Renal cortical epithelial cell (primary cell): ENCODE measurements at regions not wholly inside any gene's neighbourhood (a gene's known extent, or its start where the extent isn't known, plus 50 kb on each side); places are given as distances from the start of the nearest gene placed in this dataset.
"Not testable (repeated sequence)": the region's sequence is repeated elsewhere in the genome, so short reads cannot be mapped to it uniquely, and the experiment has no call there.

Experiments used
- DNase-seq: peaks from one replicate; pipeline ENCODE4 v3.0.0-alpha.2; 2011; ENCODE audit warnings: low read depth

DNA sequence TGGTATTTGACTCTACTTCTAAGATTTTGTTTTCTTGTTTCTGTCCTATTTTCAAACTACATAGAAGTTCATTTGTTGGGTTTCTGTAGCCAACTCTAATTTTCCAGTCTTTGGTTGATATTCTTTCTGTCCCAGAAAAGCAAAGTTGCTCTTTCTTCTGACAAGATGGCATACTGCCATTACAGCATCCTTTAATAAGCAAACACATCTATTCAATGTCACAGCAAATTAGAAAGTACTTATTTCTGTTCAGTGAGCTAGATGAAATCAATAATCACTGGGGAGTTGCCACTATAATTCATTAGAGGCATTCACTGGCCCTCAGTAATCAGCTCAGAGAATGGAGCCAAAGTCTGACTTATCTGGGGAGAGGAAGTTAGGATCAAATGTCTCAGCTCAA is 1258.0 kb upstream of the IGFBP7 start:
- no peak for DNase-seq

DNA sequence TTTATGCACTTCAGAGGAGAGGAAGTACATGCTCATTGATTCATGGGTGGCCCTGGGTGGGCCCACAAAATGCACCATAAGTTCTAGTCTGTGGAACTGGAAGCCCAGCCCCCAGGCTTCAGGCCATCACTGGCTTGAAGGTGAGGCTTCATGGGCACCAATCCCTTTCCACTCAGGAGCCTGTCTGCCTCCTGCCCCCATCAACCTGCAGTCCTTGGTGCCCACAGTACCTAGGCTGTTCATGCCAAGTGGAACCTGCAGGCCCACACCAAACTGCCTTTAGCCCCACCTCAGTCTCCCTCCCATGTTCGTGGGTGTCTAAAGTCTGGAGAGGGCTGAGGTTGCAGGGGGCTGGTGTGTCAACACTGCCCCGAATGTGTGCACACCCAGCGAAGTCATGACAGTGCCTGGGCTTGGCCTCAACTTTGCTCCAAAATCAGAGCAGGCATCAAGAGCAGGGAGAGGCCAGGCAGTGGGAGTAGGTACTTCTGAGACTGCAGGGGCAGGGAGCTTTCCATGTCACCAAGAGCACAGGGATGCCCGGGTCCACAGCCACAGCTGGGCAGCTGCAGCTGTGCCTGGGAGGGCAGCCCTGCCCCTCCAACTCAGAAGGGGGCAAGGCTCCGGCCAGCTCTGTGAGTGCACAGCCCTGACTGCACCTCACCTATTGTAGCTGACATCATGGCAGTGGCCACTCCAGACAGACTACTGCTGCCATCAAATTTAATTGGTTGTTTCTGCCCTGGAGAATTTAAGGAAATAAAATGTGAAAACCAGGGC is 1250.4 kb upstream of the IGFBP7 start:
- DNase-seq: no peak

DNA sequence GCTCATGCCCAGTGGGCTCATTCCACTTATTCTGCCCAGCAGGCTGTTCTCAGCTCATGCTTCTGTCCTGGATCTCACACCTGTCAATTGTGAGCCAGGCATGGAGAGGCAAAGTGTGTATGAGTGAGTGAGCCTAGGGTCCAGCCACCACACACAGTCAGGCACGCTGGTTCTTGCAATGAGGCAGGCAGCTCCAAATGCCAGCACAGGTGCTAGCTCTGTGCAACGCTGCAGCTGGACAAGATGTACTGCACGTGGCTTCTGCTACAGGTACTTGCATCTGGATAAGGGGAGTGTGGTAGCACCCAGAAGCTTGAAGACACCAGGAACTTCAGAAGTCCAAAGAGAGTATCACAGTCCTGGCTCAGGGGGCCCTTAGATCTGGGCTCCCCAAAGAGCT is 1249.4 kb upstream of the IGFBP7 start:
- DNase-seq: no peak

DNA sequence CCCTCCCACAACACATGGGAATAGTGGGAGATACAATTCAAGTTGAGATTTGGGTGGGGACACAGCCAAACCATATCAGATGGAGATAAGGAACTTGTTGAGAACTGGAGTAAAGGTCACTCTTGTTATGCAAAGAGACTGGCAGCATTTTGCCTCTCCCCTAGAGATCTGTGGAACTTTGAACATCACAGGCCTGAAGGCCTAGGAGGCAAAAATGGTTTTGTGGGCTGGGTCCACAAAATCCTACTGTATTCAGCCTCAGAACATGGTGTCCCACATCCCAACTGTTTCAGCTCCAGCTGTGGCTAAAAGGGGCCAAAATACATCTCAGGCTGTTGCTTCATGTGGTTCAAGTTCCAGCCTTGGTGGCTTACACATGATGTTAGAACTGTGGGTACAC is 1247.8 kb upstream of the IGFBP7 start:
- no peak for DNase-seq

DNA sequence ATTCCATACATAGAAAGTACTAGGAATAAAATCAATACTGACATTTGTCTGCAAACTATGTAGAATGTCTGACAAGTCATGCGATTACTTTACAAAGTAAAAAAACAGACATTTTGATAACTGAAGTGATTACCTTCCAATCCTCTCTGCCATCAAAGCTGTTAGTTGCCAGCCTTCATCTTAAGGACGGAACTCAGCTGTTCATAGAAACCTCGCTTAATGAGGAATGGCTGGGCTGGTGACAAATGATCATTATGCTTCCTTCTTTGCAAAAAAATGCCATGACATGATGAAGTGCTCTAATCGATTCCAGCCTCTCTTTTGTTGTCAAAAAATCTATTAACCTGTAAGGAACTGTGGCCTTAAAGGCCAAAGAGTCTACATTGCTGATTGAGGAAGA is 1214.9 kb upstream of the IGFBP7 start:
- no peak for DNase-seq

DNA sequence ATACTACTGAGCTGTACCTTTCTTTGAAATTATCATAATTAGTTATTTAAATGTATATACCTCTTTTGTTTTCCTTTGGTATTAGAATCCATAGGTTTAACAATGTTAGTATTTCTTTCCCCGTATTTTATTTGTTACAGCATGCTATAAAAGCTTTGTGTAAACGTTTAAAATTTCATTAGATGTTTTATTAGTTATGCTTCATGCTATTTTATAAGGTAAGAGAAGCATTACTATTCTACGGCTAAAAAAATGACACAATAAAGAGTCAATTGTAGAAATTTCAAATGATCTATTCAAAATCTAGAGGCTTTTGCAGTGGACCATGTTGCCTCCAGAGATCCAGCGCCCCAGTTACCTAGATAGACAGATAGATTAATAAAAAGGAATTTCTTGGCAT is 1203.3 kb upstream of the IGFBP7 start:
- no peak for DNase-seq

DNA sequence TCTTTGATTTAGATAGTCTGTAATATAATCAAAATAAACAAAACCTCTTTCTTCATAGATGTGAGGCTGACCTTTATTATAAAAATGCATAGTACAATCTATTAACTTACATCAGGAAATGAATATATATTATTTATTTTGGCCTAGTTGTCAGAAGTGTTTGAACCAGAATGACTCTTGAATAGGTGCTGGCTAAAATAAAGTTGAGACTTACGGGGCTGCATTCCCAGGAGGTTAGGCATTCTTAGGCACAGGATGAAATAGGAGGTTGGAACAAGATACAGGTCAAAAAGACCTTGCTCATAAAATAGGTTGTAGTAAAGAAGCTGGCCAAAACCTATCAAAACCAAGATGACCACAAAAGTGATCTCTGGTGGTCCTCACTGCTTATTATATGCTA is 1193.3 kb upstream of the IGFBP7 start:
- DNase-seq: no peak

DNA sequence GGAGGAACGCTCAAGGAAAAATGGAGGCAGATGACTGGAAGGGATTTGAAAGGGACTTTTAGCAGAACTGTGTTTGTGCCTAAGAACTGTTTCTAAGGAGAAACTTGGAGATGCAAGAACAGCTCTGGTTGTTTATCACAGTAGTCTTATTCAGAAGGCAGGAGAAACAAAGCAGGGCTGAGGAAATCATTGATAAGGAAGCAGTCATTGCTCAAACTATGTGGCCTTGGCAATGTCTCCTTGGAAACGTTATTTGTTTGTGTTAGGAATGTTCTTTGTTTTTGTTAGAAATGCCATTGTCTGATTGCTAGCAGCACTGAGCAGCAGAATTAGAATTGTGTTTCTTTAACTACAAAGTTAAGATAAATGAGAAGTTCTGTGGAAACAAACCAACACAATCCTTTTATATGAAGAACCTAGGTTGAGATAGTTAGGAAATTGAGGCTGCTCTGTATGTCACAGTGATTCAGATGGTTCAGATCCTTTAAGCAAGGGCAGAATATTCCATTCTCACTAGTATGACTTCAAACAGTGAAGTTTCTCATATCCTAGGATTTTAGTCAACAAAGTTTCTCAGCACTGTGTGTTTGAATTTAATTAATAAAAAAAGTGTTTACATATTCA is 1191.3 kb upstream of the IGFBP7 start:
- DNase-seq: peak; percentile 88

DNA sequence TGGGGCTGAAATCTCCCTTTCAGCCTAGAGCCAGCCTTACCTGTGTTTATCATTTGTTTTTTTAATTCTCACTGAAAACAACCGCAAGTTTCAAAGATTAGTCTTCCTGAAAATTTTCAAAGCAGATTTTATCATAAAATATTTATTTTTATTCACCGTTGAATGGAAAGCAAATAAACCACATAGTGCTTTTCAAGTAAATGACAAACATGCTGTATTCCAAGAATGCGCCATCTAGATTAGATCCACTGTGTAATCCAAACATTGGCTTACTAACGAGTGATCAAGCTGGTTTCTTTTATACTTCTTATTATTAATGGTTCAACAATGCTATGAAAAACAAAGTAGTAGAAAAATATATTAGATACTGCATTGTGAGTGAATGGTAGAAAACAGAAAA is 1176.2 kb upstream of the IGFBP7 start:
- no peak for DNase-seq

DNA sequence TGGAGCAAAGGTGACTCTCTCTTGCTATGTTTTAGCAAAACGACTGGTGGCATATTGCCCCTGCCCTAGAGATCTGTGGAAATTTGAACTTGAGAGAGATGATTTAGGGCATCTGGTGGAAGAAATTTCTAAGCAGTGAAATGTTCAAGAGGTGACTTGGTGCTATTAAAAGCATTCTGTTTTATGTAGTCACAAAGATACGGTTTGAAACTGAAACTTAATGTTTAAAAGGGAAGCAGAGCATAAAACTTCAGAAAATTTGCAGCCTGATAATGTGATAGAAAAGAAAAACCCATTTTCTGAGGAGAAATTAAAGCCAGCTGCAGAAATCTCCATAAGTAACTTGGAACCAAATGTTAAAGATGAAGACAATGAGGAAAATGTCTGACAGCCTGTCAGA is 1170.7 kb upstream of the IGFBP7 start:
- not testable (repeated sequence) for DNase-seq

DNA sequence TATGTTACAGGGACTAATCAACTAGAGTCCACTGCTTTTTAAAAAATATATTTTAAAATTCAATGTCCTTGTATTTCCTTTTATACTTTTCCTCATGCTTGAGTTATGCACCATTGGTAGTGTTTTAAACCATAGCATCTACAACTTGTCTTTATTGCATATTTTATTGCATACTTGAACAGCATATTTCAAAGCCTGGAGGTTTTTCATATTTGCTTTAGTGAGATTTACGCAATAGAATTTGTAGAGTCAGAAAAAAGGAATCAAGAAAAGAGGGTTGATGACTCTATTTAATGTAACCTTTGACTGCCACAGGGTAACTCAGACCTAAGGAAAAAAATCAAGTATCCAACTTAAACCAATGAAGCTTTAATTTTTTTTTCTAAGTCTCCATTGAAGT is 1165.7 kb upstream of the IGFBP7 start:
- DNase-seq: peak; percentile 6

DNA sequence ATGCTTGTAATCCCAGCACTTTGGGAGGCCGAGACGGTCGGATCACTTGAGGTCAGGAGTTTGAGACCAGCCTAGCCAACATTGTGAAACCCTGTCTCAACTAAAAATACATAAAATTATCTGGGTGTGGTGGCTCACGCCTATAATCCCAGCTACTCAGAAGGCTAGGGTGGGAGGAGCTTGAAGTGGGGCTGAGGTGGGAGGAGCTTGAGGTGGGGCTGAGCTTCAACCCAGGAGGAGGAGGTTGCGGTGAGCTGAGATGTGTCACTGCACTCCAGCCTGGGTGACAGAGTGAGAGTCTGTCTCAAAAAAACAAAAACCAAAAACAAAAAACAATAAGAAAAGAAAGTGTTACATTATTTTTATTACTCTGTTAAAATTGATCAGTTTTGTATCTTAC is 1164.4 kb upstream of the IGFBP7 start:
- DNase-seq: no peak

DNA sequence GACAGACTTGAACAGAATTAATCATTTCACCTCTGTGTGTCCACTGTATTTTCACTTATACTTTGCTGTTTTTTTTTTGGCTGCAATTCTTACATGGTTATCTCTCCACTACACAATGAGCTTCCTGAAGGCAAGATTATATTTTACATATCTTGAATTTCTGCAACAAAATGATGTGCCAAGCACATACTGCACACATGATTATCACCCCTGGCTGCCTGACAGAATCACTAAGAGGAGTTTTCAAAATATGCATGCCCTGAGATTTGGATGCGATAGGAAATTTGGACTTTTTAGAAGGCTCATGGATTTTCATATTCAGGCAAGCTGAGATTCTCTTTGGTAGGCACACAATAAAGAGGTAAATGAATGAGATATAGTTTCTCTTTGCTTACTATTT is 1162.1 kb upstream of the IGFBP7 start:
- DNase-seq: no peak

DNA sequence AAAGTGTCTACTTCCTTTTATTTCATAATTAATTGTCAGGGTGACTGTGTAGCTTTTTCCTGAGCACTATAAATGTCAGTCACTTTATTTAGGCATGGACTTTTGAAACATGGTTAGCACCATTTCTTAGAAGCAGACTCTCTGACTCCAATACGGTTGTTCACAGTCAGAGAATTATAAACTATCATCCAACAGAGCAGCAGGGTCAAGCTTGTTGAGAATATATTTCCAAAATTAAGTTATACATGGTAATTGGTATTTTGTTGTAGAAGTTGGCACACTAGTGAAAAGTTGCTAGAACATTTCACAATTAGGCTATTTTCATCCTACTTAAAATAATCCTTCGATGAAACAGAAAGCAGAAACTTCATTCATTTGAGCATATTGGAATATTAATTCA is 1155.5 kb upstream of the IGFBP7 start:
- no peak for DNase-seq

DNA sequence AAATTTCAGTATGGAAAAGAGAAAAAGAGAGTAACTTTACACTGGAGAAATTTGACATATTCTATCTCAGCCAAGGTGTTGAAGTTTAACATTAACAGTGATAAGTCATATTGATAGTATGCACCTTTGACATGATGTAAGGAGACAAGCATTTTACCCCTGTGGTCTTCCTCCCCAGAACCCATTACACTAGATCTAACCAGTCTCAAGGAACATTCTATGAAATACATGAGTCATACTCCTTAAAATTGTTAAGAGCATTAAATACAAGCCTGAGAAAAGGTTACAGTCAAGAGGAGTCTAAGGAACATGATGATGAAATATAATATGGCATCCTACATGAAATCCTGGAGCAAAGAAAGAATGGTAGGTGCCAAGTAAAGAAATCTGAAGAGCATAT is 1151.3 kb upstream of the IGFBP7 start:
- DNase-seq: peak; percentile 61

DNA sequence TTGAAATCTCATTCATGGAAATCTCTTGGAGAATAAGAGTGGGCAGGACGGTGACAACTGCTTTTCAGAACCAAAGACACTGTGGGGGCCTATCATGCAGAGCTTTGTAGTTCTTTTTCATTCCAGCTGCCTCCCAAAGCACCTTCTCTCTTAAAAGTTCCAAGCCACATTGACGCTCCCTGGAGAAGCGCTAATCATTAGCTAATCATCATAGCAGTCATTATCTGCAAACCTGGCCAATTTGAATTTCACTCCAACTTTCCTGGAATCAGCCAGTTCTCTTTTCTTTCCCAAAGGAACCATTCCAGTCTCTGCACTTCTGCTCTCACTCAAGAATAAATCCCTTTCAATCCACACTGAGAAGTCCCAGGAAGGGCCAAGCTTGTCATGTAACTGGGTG is 1144.1 kb upstream of the IGFBP7 start:
- no peak for DNase-seq

DNA sequence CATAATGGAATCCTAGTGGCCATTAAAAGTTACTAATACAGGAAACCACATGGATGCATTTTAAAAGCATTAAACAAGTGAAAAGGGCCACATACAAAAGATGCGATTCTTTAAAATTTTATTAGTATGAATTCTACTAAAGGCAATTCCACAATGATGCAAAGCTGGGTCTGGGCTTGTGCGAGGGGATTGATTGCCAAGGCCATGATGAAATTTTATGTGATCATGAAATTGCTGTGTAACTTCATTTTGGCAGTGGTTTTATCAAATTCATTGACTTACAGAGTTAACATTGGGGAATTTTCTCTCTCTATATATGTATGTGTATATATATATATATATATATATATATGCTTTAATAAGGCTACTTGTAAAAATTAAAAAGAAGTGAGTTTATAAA is 1142.5 kb upstream of the IGFBP7 start:
- no peak for DNase-seq

DNA sequence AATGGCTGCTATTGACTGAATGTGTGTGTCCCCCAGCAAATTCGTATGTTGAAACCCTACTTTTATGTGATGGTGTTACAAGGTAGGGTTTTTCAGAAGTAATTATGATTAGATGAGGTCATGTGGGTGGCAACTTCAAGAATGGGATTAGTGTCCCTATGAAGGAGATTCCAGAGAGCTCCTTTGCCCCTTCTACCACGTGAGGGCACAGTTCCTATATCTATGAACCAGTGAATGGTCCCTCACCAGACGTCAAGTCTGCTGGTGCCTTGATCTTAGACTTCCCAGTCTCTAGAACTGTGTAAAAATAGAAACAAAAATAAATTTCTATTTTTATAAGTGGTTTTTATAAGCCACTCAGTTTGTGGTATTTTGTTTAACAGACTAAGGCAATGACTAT is 1137.6 kb upstream of the IGFBP7 start:
- peak; percentile 1 for DNase-seq

DNA sequence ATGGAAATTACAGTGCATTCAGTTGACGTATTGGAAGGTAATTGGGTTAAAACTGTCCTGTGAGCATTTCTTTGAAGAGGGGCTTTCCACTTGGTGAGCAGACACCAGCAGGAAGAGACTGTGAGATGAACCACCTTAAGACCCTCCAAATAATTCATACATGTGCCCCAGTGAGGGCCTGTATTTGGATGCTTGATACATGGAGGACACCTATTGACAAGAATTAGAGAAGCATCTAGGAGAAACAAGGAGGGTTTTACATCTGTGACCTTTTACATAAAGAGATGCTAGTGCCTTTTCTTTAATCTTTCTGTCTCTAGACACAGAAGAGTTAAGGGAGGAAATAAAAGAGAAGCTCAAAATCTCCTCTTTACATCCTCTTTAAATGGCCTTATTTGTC is 1115.3 kb upstream of the IGFBP7 start:
- peak; percentile 0 for DNase-seq

DNA sequence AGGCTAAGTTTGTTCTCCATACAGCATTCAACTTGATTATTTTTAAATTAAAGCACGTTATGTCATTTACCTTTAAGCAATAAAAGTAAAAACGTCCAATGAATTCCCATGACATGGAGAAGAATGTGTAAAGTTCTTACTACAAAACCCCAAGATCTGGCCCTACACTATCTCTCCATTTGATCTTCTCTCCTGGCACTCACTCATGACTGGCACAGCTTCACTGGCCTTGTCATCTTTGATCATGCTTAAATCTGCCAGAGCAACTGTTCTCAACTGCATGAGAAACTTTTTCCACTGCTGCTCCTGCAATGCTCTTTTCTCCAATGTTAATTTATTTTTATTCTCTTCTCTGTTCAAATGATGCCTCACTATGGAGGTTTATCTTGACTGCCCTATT is 1109.0 kb upstream of the IGFBP7 start:
- DNase-seq: no peak

DNA sequence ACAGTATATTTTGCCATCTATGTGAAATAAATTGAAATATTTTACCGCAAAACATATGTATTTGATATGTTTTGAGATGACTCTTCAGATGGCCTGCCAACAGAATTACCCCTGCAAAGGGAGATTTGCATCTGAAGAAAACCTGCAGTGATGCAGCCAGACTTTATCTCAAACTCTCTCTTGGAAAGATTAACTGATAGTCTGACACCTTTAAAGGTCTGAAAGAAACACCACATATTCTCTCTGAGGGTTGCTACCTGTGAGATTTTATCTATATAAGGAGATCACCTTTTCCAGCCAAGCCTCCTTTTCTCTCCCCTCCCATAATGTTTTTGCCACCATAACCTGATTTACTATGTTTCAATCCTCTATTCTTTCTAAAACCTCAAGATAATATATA is 1106.3 kb upstream of the IGFBP7 start:
- DNase-seq: no peak

DNA sequence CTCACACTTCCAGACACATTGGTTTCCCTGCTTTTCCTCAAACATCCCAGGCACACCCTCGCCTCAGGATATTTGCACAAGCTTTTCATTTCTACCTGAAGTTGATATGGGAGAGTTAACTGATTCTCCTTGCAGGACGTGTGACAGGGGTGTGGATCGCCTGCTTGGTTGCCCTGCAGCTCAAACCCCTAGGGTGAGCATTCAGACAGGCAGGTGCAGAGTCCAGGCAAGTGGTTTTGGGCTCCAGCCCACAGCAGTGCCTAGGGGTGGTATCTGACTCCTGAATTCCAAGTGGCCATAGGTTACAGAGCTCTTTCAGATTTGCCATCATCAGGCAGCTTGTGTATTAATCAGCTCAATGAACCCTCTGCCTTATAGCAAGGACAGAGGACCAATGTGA is 1104.2 kb upstream of the IGFBP7 start:
- no peak for DNase-seq

DNA sequence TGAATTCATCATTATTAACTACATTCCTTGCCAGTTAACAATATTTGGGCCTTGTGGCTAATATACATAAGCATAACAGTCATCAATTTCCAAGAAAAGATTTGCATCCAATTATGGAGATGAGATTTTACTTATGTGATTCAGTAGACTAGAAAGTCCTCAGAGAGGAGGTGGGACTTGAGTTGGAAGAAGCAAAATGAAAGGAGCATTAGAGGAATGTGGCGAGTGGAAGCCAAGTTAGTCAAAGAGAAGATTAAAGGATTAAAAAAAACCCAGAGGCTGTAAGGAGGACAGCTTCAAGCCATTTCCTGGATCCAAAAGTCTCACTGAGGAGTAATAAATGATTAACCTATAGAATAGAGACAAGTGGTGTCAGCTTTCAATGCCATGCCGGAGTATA is 1099.4 kb upstream of the IGFBP7 start:
- peak; percentile 7 for DNase-seq

DNA sequence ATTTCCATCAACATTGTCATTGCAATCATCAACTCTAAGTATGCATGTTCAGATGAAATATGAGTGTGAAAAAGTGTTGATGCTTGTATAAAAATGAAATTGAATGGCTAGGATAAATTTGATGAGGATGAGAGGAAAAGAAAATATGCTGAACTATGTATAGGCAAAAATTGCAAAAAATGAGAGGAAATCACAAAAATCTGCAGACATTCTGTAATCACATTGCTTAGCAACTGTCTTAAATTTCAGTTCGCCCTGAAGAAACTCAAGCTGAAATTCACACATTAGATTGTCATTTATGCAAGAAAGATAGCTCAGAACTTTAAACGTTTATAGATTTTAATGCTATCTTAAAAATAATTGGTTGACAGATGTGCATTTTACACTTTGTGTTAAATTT is 1098.8 kb upstream of the IGFBP7 start:
- DNase-seq: no peak
